GM12891 (cell line): ENCODE measurements at regions not wholly inside any gene's neighbourhood (a gene's known extent, or its start where the extent isn't known, plus 50 kb on each side); places are given as distances from the start of the nearest gene placed in this dataset.

Experiments
- POLR2A ChIP-seq: IDR thresholded peaks from 2 replicates; pipeline ENCODE4 v1.6.1; 2011; ENCODE audit warnings: low read depth, low read length, control low read depth
- POLR2AphosphoS5 ChIP-seq: IDR thresholded peaks from 2 replicates; pipeline ENCODE4 v1.6.1; 2011; ENCODE audit warnings: low read depth, low read length, control low read depth
- SPI1 ChIP-seq: IDR thresholded peaks from 2 replicates; pipeline ENCODE4 v1.6.1; 2011; ENCODE audit warnings: low read depth, low read length, control low read depth

- TF ChIP-seq POLR2A: no peak
- TF ChIP-seq POLR2AphosphoS5: no peak
- no peak for TF ChIP-seq SPI1
These were observed 86.8 kb upstream of the SCEL start for GRCh38 chr13:77448689-77449088.
